ENCODE measurements at regions not wholly inside any gene's neighbourhood (a gene's known extent, or its start where the extent isn't known, plus 50 kb on each side); places are given as distances from the start of the nearest gene placed in this dataset.

GRCh38 chr15:66863390-66864085, 161.5 kb downstream of the SMAD6 start:
- no peak for DNase-seq (ENCODE audit: extremely low read depth, low read depth)
- H3K4me3 ChIP-seq (replicated peaks; ENCODE audit: low read depth, low read length): no peak overlapping the region
- TF ChIP-seq, protein P1, sequence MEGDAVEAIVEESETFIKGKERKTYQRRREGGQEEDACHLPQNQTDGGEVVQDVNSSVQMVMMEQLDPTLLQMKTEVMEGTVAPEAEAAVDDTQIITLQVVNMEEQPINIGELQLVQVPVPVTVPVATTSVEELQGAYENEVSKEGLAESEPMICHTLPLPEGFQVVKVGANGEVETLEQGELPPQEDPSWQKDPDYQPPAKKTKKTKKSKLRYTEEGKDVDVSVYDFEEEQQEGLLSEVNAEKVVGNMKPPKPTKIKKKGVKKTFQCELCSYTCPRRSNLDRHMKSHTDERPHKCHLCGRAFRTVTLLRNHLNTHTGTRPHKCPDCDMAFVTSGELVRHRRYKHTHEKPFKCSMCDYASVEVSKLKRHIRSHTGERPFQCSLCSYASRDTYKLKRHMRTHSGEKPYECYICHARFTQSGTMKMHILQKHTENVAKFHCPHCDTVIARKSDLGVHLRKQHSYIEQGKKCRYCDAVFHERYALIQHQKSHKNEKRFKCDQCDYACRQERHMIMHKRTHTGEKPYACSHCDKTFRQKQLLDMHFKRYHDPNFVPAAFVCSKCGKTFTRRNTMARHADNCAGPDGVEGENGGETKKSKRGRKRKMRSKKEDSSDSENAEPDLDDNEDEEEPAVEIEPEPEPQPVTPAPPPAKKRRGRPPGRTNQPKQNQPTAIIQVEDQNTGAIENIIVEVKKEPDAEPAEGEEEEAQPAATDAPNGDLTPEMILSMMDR (IDR thresholded peaks at IDR 0.05; ENCODE audit: low read depth, low read length, missing control alignments): no peak

DNA sequence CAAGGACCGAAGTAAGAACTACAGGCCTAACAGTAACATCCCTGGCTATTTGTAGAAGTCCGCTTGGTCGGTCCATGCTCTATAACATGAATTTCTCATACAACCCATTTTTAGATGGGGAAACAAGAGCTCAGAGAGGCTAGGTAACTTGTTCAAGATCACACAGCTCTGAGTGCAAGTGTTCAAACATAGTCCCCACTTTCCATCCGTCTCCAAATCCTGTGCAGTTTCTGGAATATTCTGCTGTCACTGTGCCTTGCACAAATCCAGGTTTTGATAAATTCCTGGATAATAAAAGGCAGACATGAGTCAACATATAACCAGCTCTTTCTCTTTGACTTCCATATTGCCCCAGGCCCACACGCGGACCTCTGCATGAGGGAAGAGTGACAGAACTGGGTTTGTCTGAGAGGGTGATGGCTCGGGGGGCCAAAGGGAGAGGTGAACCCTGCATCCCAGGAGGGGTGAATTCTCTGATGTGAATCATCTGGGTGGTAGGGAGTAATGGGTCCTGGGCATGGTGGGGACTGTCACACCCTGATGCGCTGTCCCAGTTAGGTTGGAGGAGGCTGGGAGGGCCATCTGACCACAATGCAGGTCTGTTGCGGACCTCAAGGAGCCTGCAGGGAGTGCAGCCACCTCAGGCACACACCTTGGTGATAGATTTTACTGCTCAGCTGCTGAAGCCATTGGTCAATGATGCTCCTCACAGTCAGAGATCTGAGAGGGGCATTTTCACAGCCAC, 162.2 kb downstream of the SMAD6 start:
- TF ChIP-seq, protein P1 (IDR thresholded peaks at IDR 0.05; ENCODE audit: low read depth, low read length, missing control alignments): no peak
- DNase-seq (ENCODE audit: extremely low read depth, low read depth): no peak
- no peak overlapping the region for H3K4me3 ChIP-seq (replicated peaks; ENCODE audit: low read depth, low read length)

- TF ChIP-seq, protein P1 (IDR thresholded peaks at IDR 0.05; ENCODE audit: low read depth, low read length, missing control alignments): no peak
- H3K4me3 ChIP-seq (replicated peaks; ENCODE audit: low read depth, low read length): no peak overlapping the region
- DNase-seq (ENCODE audit: extremely low read depth, low read depth): no peak
Measured at GRCh38 chr15:66864871-66865281, 162.8 kb downstream of the SMAD6 start.

GRCh38 chr15:66865622-66866611, 163.9 kb downstream of the SMAD6 start:
- TF ChIP-seq, protein P1 (IDR thresholded peaks at IDR 0.05; ENCODE audit: low read depth, low read length, missing control alignments): no peak
- H3K4me3 ChIP-seq (replicated peaks; ENCODE audit: low read depth, low read length): no peak overlapping the region
- no peak for DNase-seq (ENCODE audit: extremely low read depth, low read depth)

DNA sequence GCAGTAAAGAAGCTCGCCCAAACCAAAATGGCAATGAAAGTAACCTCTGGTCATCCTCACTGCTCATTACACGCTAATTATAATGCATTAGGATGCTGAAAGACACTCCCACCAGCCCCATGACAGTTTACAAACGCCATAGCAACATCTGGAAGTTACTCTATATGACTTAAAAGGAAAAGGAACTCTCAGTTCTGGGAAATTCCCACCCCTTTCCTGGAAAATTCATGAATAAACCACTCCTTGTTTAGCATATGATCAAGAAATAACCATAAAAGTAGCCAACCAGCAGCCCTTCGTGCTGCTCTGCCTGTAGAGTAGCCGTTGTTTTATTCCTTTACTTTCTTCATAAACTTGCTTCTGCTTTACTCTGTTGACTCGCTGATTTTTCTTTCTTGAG, 164.6 kb downstream of the SMAD6 start:
- no peak for DNase-seq (ENCODE audit: extremely low read depth, low read depth)
- no peak overlapping the region for H3K4me3 ChIP-seq (replicated peaks; ENCODE audit: low read depth, low read length)
- TF ChIP-seq, protein P1 (IDR thresholded peaks at IDR 0.05; ENCODE audit: low read depth, low read length, missing control alignments): no peak

DNA sequence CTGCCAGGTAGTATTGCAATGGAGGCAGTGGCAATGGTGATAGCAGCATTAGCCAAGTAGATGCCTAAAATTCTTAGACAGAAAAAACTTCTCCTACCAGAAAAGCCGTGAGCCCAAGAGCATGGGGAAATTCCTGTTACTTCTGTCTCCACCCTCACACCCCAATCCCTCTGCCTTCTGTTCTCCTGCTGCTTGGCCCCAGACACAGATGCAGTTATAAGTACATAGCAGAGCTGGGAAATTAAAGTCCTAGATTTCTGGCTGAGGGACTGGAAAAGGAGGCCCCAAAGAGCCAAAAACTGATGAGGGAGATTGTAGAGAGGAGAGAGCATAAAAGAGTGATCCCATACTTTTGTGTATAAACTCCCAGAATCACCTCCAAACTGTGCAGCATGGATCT, 166.9 kb downstream of the SMAD6 start:
- TF ChIP-seq, protein P1 (IDR thresholded peaks at IDR 0.05; ENCODE audit: low read depth, low read length, missing control alignments): no peak
- no peak for DNase-seq (ENCODE audit: extremely low read depth, low read depth)
- H3K4me3 ChIP-seq (replicated peaks; ENCODE audit: low read depth, low read length): no peak overlapping the region
